SK-N-SH (cell line): ENCODE measurements at regions not wholly inside any gene's neighbourhood (a gene's known extent, or its start where the extent isn't known, plus 50 kb on each side); places are given as distances from the start of the nearest gene placed in this dataset.

Experiments used
- CTCF ChIA-PET: fragments of 300-600, 350-600 bp; formaldehyde crosslinking; extraction: SDS; loops from one replicate; lab custom pipeline; 2021; lab: Yijun Ruan, JAX
- POLR2A ChIA-PET: fragments of 350-600 bp; sonication (Branson Sonifier 250); formaldehyde crosslinking; extraction: SDS; loops from one replicate; lab custom pipeline; 2020; ENCODE audit warnings: antibody characterized with exemption, inconsistent platforms; lab: Yijun Ruan, JAX
- DNase-seq: peaks from one replicate; pipeline ENCODE4 v3.0.0; 2012
- H2AFZ ChIP-seq: fragments of 200-600 bp; sonication (generic); 2 replicates; pipeline ENCODE4 v1.8.1; 2016; ENCODE audit warnings: antibody characterized with exemption, mild to moderate bottlenecking, low read depth
- H3F3A ChIP-seq: fragments of 200-600 bp; sonication (generic); replicated peaks from 2 replicates; pipeline ENCODE3; 2016; ENCODE audit warnings: antibody characterized with exemption, mild to moderate bottlenecking; ENCODE audit not compliant: insufficient read depth
- H3K27ac ChIP-seq, 2 experiments: fragments of 200-500 bp in 1 of 2; fragments of 200-600 bp in 1 of 2; sonication (Bioruptor generic) in 1 of 2; sonication (generic), shearing (Covaris generic) in 1 of 2; 2 replicates each; pipeline versions ENCODE4 v1.5.1 to v1.6.1; 2014 to 2016; ENCODE audit warnings: low read depth in 2 of 2, inconsistent platforms in 1 of 2, low read length in 1 of 2, mild to moderate bottlenecking in 1 of 2, mixed read lengths in 1 of 2
- H3K27me3 ChIP-seq: fragments of 200-600 bp; sonication (generic), shearing (Covaris generic); 2 replicates; pipeline ENCODE4 v1.6.1; 2016; ENCODE audit warnings: mixed run types; ENCODE audit not compliant: insufficient read depth
- H3K36me3 ChIP-seq, 2 experiments: fragments of 200-500 bp in 1 of 2; fragments of 200-600 bp in 1 of 2; sonication (Bioruptor generic) in 1 of 2; sonication (generic) in 1 of 2; replicated peaks in 1 of 2; 2 replicates each; pipeline versions ENCODE3 to v1.5.1; 2014 to 2016; ENCODE audit warnings: low read length in 1 of 2, mild to moderate bottlenecking in 1 of 2; ENCODE audit not compliant: insufficient read depth in 2 of 2, control insufficient read depth in 1 of 2
- H3K4me1 ChIP-seq, 2 experiments: fragments of 200-500 bp in 1 of 2; fragments of 200-600 bp in 1 of 2; sonication (Bioruptor generic) in 1 of 2; sonication (generic), shearing (Covaris generic) in 1 of 2; 2 replicates each; pipeline versions ENCODE4 v1.5.1 to v1.6.1; 2014 to 2016; ENCODE audit warnings: low read depth in 1 of 2, low read length in 1 of 2, mixed run types in 1 of 2; ENCODE audit not compliant: insufficient read depth in 2 of 2, control insufficient read depth in 1 of 2
- H3K4me2 ChIP-seq: fragments of 200-600 bp; sonication (generic), shearing (Covaris generic); 2 replicates; pipeline ENCODE4 v1.6.1; 2017; ENCODE audit warnings: mixed run types
- H3K4me3 ChIP-seq, 2 experiments: fragments of 200-500 bp in 1 of 2; fragments of 200-600 bp in 1 of 2; sonication (Bioruptor generic) in 1 of 2; sonication (generic), shearing (Covaris generic) in 1 of 2; 2 replicates each; pipeline versions ENCODE4 v1.5.1 to v1.8.1; 2014 to 2016; ENCODE audit warnings: low read depth in 2 of 2, inconsistent platforms in 1 of 2, low read length in 1 of 2, mild to moderate bottlenecking in 1 of 2, mixed read lengths in 1 of 2, moderate library complexity in 1 of 2
- H3K79me2 ChIP-seq: fragments of 200-600 bp; sonication (generic); 2 replicates; pipeline ENCODE4 v1.8.1; 2017; ENCODE audit warnings: mild to moderate bottlenecking; ENCODE audit not compliant: insufficient read depth
- H3K9ac ChIP-seq: fragments of 200-600 bp; sonication (generic); 2 replicates; pipeline ENCODE4 v1.6.1; 2017; ENCODE audit warnings: mixed run types
- H3K9me2 ChIP-seq: fragments of 200-600 bp; sonication (generic); 2 replicates; pipeline ENCODE4 v1.6.1; 2017; ENCODE audit warnings: mixed run types
- H3K9me3 ChIP-seq: fragments of 200-600 bp; sonication (generic); 2 replicates; pipeline ENCODE4 v1.6.1; 2017; ENCODE audit warnings: mixed run types, mild to moderate bottlenecking, moderate library complexity
- H4K20me1 ChIP-seq: fragments of 200-600 bp; sonication (generic); 2 replicates; pipeline ENCODE4 v1.6.1; 2017; ENCODE audit warnings: mild to moderate bottlenecking, mixed run types; ENCODE audit not compliant: insufficient read depth
- EP300 ChIP-seq, 2 experiments: IDR thresholded peaks; 2 replicates each; pipeline versions ENCODE4 v1.4.0 to v1.6.1; 2012; ENCODE audit warnings: borderline replicate concordance in 1 of 2, low read depth in 1 of 2, low read length in 1 of 2
- EZH2phosphoT487 ChIP-seq: fragments of 200-600 bp; sonication (generic); IDR thresholded peaks from 2 replicates; pipeline ENCODE4 v1.6.1; 2017; ENCODE audit warnings: low read depth, mixed run types, mild to moderate bottlenecking, antibody characterized with exemption, moderate library complexity, borderline replicate concordance
- FOSL2 ChIP-seq: IDR thresholded peaks from 2 replicates; pipeline ENCODE4 v1.4.0; 2012; ENCODE audit warnings: low read depth, mild to moderate bottlenecking, moderate library complexity, borderline replicate concordance
- FOXM1 ChIP-seq: IDR thresholded peaks from 2 replicates; pipeline ENCODE4 v1.4.0; 2012; ENCODE audit warnings: low read depth, mild to moderate bottlenecking
- JUND ChIP-seq: IDR thresholded peaks from 2 replicates; pipeline ENCODE4 v1.4.0; 2012
- RAD21 ChIP-seq: IDR thresholded peaks from 2 replicates; pipeline ENCODE4 v1.6.1; 2012; ENCODE audit warnings: mild to moderate bottlenecking, low read length
- RFX5 ChIP-seq: IDR thresholded peaks from 2 replicates; pipeline ENCODE4 v1.6.1; 2012; ENCODE audit warnings: mild to moderate bottlenecking, improper control_type of control experiment, low read length
- SMC3 ChIP-seq: IDR thresholded peaks from 2 replicates; pipeline ENCODE4 v1.6.1; 2012; ENCODE audit warnings: low read depth, low read length, improper control_type of control experiment
- TCF12 ChIP-seq: IDR thresholded peaks from 2 replicates; pipeline ENCODE4 v1.4.0; 2012
- YY1 ChIP-seq: IDR thresholded peaks from 2 replicates; pipeline ENCODE4 v1.4.0; 2012; ENCODE audit warnings: low read depth, mild to moderate bottlenecking
- WGBS: methylation state at CpG from one replicate; pipeline ENCODE4 v1.1.6; 2017; ENCODE audit warnings: low lambda C conversion rate; 5-methylcytosine and 5-hydroxymethylcytosine counted together
- TF ChIP-seq, protein P1 (sequence below): IDR thresholded peaks from 2 replicates; pipeline ENCODE4 v1.4.0; 2012; ENCODE audit warnings: low read depth, borderline replicate concordance
- TF ChIP-seq, protein P2 (sequence below): fragments of 150-350 bp; IDR thresholded peaks from 2 replicates; pipeline ENCODE4 v1.6.1; 2017; ENCODE audit warnings: antibody characterized with exemption, low read length, low read depth, borderline replicate concordance

DNA sequence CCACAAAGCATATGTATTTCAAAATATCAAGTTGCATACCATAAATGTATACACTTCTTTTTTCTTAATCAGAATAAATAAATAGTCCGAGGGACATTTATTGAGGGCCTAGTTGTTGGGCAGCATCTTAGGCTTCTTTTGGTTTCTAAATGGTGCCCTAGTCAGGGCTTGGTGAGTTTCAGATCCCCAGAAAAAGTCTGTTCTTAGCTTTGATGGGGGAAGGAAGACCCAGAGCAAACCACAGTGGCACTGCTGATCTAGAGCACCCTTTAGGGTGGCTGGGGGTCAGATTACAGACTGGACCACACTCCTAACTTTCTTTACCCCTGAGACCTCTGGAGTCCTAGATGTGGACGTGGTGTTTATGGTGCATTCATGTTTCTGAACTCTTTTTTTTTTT is 97.8 kb downstream of the C9orf152 start:
- peaks cover under 1 to 26% of the 10 kb centered on the region in 2 experiments for H3K36me3 ChIP-seq
- peaks cover 100% of the 10 kb centered on the region for H3K79me2 ChIP-seq
- H3K27ac ChIP-seq: no peak overlapping the region
- H3F3A ChIP-seq: peaks cover 6% of the 10 kb centered on the region
- 86% methylated on average over 2 of the region's 2 CpGs for WGBS
- no peaks in the 10 kb centered on the region for H3K27me3 ChIP-seq
- CTCF ChIA-PET: interaction anchor here (0.7 kb wide), 1 partner anchor 205 kb away, joined by 3 read pairs; no protein-coding TSS in a partner anchor
- H3K9me2 ChIP-seq: no peaks in the 10 kb centered on the region
- no peak overlapping the region for H3K4me2 ChIP-seq
- POLR2A ChIA-PET: no interaction called here
- DNase-seq: no peak
- no peak overlapping the region for H2AFZ ChIP-seq
- H3K4me3 ChIP-seq: no peak overlapping the region
- H3K9ac ChIP-seq: no peak overlapping the region
- H3K9me3 ChIP-seq: no peaks in the 10 kb centered on the region
- TF ChIP-seq SMC3 (no peak), EP300 (IDR thresholded peaks at IDR 0.05; ENCODE audit: borderline replicate concordance in 1 of 2, low read depth in 1 of 2, low read length in 1 of 2) (no peak), TCF12 (no peak), JUND (no peak), RAD21 (no peak), FOSL2 (no peak), EZH2phosphoT487 (no peak)
- peaks cover 97% of the 10 kb centered on the region for H4K20me1 ChIP-seq
- H3K4me1 ChIP-seq: peaks cover 4 to 5% of the 10 kb centered on the region in 2 experiments; a peak in 2 of 4 replicates

DNA sequence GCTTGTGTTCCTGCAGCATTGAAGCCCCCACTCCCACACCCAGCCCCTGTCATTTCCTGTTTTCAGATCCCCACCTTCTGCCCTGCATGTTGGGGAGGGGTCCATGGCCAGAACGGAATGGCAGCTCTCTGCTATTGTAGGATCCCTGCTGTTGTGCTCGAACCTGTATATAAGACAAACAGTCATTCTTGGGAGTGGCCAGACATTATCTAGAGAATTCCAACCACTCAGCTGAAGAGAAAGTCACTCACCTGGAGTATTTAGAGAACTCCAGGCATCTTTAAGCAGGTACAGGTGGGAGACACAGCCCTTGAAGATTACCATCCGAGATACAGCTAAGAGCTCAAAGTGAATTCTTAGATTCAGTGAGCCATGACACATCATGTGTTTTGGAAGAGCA is 96.1 kb downstream of the C9orf152 start:
- no peak overlapping the region for H3K27ac ChIP-seq
- POLR2A ChIA-PET: no interaction called here
- no peaks in the 10 kb centered on the region for H3K9me3 ChIP-seq
- H3K4me3 ChIP-seq: no peak overlapping the region
- TF ChIP-seq YY1: no peak
- no peak for TF ChIP-seq FOSL2
- no peak for TF ChIP-seq RFX5
- TF ChIP-seq FOXM1: no peak
- DNase-seq: no peak
- no peak overlapping the region for H3K9ac ChIP-seq
- peaks cover 100% of the 10 kb centered on the region for H3K79me2 ChIP-seq
- H2AFZ ChIP-seq: no peak overlapping the region
- WGBS: 79% methylated on average over 3 of the region's 3 CpGs
- H3K4me1 ChIP-seq: peaks cover 0 to 17% of the 10 kb centered on the region in 2 experiments; a peak in 1 of 4 replicates
- CTCF ChIA-PET: interaction anchor here (0.5 to 1.2 kb wide), 2 partner anchors 209 to 337 kb away, joined by 3 read pairs; no protein-coding TSS in a partner anchor
- no peaks in the 10 kb centered on the region for H3F3A ChIP-seq
- H3K27me3 ChIP-seq: no peaks in the 10 kb centered on the region
- peaks cover 97% of the 10 kb centered on the region for H4K20me1 ChIP-seq
- H3K36me3 ChIP-seq: peaks cover 0 to 26% of the 10 kb centered on the region in 2 experiments
- H3K9me2 ChIP-seq: no peaks in the 10 kb centered on the region
- no peak overlapping the region for H3K4me2 ChIP-seq

DNA sequence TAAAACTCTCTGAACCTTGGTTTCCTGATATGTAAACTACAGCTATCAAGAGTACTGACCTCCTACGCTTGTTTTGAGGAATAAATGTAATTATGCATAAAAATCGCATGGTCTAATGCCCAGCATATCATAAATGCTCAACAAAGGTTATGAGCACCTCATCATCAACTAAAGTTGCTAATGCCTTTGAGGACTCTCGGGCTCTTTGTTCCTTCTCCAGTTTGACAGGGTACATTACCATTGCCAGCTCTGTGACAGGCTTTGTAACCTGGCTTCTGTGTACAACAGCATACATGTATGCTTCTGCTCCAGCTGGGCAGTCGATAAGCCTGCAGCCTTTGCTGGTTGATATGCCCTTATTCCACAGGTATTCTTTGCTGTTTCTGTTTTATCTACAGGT is 95.2 kb downstream of the C9orf152 start:
- H3K9ac ChIP-seq: no peak overlapping the region
- H3F3A ChIP-seq: no peaks in the 10 kb centered on the region
- H2AFZ ChIP-seq: no peak overlapping the region
- peaks cover 0 to 23% of the 10 kb centered on the region in 2 experiments for H3K36me3 ChIP-seq
- TF ChIP-seq, protein P1, sequence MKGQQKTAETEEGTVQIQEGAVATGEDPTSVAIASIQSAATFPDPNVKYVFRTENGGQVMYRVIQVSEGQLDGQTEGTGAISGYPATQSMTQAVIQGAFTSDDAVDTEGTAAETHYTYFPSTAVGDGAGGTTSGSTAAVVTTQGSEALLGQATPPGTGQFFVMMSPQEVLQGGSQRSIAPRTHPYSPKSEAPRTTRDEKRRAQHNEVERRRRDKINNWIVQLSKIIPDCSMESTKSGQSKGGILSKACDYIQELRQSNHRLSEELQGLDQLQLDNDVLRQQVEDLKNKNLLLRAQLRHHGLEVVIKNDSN: no peak
- TF ChIP-seq, protein P2, sequence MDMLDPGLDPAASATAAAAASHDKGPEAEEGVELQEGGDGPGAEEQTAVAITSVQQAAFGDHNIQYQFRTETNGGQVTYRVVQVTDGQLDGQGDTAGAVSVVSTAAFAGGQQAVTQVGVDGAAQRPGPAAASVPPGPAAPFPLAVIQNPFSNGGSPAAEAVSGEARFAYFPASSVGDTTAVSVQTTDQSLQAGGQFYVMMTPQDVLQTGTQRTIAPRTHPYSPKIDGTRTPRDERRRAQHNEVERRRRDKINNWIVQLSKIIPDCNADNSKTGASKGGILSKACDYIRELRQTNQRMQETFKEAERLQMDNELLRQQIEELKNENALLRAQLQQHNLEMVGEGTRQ: no peak
- no peak for TF ChIP-seq RAD21
- H3K4me3 ChIP-seq: no peak overlapping the region
- ChIA-PET CTCF (interaction anchor here (0.6 to 1.2 kb wide), 3 partner anchors 27 to 1916 kb away, joined by 3 to 4 read pairs (median 3); no protein-coding TSS in a partner anchor), POLR2A (no interaction called here)
- WGBS: 89% methylated on average over 4 of the region's 4 CpGs
- no peak for DNase-seq
- no peaks in the 10 kb centered on the region for H3K9me2 ChIP-seq
- H3K4me2 ChIP-seq: no peak overlapping the region
- H3K27me3 ChIP-seq: no peaks in the 10 kb centered on the region
- peaks cover 100% of the 10 kb centered on the region for H3K79me2 ChIP-seq
- H3K4me1 ChIP-seq: peaks cover 0 to 17% of the 10 kb centered on the region in 2 experiments; a peak in 1 of 4 replicates
- H3K27ac ChIP-seq: no peak overlapping the region
- no peaks in the 10 kb centered on the region for H3K9me3 ChIP-seq
- peaks cover 97% of the 10 kb centered on the region for H4K20me1 ChIP-seq
